ENCODE measurements at regions not wholly inside any gene's neighbourhood (a gene's known extent, or its start where the extent isn't known, plus 50 kb on each side); places are given as distances from the start of the nearest gene placed in this dataset.

DNA sequence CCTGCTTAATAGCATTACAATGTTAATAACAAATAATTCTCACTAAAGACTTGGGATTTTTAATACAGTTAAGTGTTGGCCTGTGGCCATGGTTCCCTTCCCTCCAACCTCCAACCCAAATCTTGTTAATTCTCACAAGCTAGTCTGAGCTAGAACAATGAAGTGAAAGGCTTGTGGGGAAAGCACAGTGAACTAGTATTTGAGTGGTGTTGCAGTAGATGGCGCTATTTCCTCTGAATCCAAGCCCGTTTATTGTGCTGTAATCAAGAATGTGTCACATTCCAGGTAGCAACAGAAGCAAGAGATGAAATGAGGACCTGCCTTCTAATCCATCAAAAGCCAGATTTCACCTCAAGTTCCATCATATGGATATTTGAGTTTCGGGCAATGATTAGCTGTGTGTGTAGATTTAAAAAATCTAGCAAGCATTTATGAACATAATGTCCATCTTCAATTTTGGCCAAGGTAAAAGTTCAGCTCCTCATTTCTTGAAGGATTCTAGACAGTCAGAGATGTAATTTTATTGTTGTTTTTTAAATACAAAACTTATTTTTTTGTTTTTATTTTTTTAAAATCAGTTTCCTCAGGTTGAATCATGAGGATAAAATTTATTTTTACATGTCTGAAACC is 160.7 kb downstream of the SQOR start:
- H3K4me3 ChIP-seq (ENCODE audit: low read depth, low read length): no peak overlapping the region
- DNase-seq (ENCODE audit: low read depth): peak; percentile 67
- TF ChIP-seq, protein P1, sequence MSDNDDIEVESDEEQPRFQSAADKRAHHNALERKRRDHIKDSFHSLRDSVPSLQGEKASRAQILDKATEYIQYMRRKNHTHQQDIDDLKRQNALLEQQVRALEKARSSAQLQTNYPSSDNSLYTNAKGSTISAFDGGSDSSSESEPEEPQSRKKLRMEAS (IDR thresholded peaks at IDR 0.05; ENCODE audit: low read depth, low read length): no peak
- TF ChIP-seq, protein P2, sequence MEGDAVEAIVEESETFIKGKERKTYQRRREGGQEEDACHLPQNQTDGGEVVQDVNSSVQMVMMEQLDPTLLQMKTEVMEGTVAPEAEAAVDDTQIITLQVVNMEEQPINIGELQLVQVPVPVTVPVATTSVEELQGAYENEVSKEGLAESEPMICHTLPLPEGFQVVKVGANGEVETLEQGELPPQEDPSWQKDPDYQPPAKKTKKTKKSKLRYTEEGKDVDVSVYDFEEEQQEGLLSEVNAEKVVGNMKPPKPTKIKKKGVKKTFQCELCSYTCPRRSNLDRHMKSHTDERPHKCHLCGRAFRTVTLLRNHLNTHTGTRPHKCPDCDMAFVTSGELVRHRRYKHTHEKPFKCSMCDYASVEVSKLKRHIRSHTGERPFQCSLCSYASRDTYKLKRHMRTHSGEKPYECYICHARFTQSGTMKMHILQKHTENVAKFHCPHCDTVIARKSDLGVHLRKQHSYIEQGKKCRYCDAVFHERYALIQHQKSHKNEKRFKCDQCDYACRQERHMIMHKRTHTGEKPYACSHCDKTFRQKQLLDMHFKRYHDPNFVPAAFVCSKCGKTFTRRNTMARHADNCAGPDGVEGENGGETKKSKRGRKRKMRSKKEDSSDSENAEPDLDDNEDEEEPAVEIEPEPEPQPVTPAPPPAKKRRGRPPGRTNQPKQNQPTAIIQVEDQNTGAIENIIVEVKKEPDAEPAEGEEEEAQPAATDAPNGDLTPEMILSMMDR (IDR thresholded peaks at IDR 0.05; ENCODE audit: low read depth, low read length): peak; percentile 69
- peak; percentile 23; the same call in 1 of the 2 replicates for TF ChIP-seq MYC (IDR thresholded peaks at IDR 0.05; ENCODE audit: low read depth, low read length)

DNA sequence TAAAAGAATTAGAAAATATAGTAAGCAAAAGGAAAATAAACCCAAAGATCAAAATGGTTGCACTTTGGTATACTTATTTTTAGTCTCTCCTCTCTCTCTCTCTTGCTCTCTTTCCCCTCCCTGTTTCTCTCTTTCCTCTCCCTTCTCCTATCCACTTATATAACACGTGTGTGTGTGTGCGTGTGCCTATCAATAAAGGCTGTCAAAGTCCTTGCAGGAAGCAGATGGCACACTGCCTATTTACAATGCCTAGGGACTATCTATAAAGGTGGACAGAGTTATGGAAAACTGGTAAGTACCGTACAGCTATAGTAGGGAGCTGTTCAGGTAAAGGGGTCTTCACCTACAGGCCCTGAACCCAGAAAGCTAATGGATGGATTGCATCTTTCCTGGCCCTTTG is 161.6 kb downstream of the SQOR start:
- TF ChIP-seq, protein P2 (IDR thresholded peaks at IDR 0.05; ENCODE audit: low read depth, low read length): no peak
- TF ChIP-seq MYC (IDR thresholded peaks at IDR 0.05; ENCODE audit: low read depth, low read length) (no peak), POLR2A (IDR thresholded peaks at IDR 0.05; ENCODE audit: extremely low read depth, insufficient read length) (no peak)
- TF ChIP-seq, protein P1 (IDR thresholded peaks at IDR 0.05; ENCODE audit: low read depth, low read length): no peak
- H3K4me3 ChIP-seq (ENCODE audit: low read depth, low read length): no peak overlapping the region
- no peak for DNase-seq (ENCODE audit: low read depth)

DNA sequence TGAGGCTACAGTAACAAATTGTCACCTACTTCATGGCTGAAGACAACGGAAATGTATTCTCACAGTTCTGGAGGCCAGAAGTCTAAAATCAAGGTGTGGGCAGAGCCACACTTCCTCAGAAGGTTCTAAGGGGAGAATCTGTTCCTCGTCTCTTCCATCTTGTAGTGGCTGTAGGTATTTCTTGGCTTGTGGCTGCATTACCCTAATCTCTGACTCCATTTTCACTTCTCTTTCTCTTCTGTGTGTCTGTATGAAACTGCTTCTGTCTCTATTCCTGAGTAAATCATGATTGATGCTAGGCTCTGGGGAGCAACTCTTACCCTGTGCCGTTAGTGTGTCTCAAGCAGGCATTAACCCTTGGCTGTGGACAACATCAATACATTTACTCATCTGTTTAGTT is 164.7 kb downstream of the SQOR start:
- H3K4me3 ChIP-seq (ENCODE audit: low read depth, low read length): no peak overlapping the region
- TF ChIP-seq POLR2A (IDR thresholded peaks at IDR 0.05; ENCODE audit: extremely low read depth, insufficient read length) (no peak), MYC (IDR thresholded peaks at IDR 0.05; ENCODE audit: low read depth, low read length) (no peak)
- TF ChIP-seq, protein P1 (IDR thresholded peaks at IDR 0.05; ENCODE audit: low read depth, low read length): no peak
- TF ChIP-seq, protein P2 (IDR thresholded peaks at IDR 0.05; ENCODE audit: low read depth, low read length): no peak
- no peak for DNase-seq (ENCODE audit: low read depth)

DNA sequence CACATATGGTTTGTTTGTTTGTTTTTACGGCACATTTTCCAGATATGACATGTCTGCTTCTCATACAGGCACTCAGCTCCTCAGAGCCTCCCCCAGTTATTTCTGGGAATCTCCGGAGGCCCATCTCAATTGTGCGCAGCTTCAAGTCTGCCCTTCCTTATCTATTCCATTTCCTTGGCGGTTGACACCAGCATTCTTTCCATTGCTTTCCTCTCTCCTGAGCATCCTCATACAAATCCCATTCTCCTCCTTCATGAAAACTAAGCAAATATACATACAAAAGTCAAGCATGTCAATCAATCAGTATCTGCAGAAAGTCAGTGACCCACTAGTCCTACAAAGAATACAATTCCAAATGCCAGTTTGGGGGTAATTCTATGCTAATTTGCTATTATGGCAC is 166.7 kb downstream of the SQOR start:
- DNase-seq (ENCODE audit: low read depth): no peak
- TF ChIP-seq, protein P1 (IDR thresholded peaks at IDR 0.05; ENCODE audit: low read depth, low read length): no peak
- TF ChIP-seq, protein P2 (IDR thresholded peaks at IDR 0.05; ENCODE audit: low read depth, low read length): no peak
- TF ChIP-seq MYC (IDR thresholded peaks at IDR 0.05; ENCODE audit: low read depth, low read length): no peak
- no peak for TF ChIP-seq POLR2A (IDR thresholded peaks at IDR 0.05; ENCODE audit: extremely low read depth, insufficient read length)
- no peak overlapping the region for H3K4me3 ChIP-seq (ENCODE audit: low read depth, low read length)

DNA sequence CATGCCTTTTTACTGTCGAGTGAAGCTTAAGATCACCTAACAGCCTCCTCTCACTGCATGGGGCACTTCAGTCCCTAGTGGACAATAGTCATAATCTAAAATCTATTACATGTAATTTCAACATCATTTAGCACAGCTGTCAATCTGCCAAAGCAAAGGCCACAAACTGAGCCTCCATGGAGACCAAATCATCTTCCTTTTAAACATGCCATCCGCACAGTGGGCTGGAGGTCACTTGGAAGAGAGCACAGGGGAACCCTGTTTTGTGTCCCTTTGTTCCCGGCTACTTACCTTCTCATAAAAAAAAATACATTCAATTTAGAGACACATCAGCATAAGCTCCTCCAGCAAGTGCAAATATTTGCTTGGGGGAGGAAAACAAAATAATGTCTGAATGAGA is 167.3 kb downstream of the SQOR start:
- H3K4me3 ChIP-seq (ENCODE audit: low read depth, low read length): no peak overlapping the region
- DNase-seq (ENCODE audit: low read depth): peak; percentile 3
- no peak for TF ChIP-seq POLR2A (IDR thresholded peaks at IDR 0.05; ENCODE audit: extremely low read depth, insufficient read length)
- TF ChIP-seq, protein P1 (IDR thresholded peaks at IDR 0.05; ENCODE audit: low read depth, low read length): no peak
- no peak for TF ChIP-seq MYC (IDR thresholded peaks at IDR 0.05; ENCODE audit: low read depth, low read length)
- TF ChIP-seq, protein P2 (IDR thresholded peaks at IDR 0.05; ENCODE audit: low read depth, low read length): no peak
